ENCODE measurements at regions not wholly inside any gene's neighbourhood (a gene's known extent, or its start where the extent isn't known, plus 50 kb on each side); places are given as distances from the start of the nearest gene placed in this dataset.

GRCh38 chr20:60787276-60787675 lies 464.8 kb upstream of the CDH4 start:
- Histone ChIP-seq H3K9ac (no peak overlapping the region), H3K79me2 (ENCODE audit: insufficient read depth) (no peaks in the 10 kb centered on the region), H3K27me3 (ENCODE audit: insufficient read depth) (no peaks in the 10 kb centered on the region), H4K20me1 (ENCODE audit: insufficient read depth) (no peaks in the 10 kb centered on the region), H3K36me3 (replicated peaks in 1 of 2; ENCODE audit: control insufficient read depth in 1 of 2, insufficient read depth in 2 of 2, low read length in 1 of 2) (no peaks in the 10 kb centered on the region), H3K4me2 (no peak overlapping the region), H3K4me1 (ENCODE audit: control insufficient read depth in 1 of 2, insufficient read depth in 2 of 2, low read depth in 1 of 2, low read length in 1 of 2) (no peaks in the 10 kb centered on the region), H2AFZ (ENCODE audit: low read depth) (no peak overlapping the region), H3F3A (replicated peaks; ENCODE audit: insufficient read depth) (no peaks in the 10 kb centered on the region), H3K27ac (ENCODE audit: low read depth in 2 of 2, low read length in 1 of 2) (no peak overlapping the region), H3K4me3 (ENCODE audit: low read depth in 2 of 2, low read length in 1 of 2) (no peak overlapping the region), H3K9me2 (no peaks in the 10 kb centered on the region), H3K9me3 (no peaks in the 10 kb centered on the region)
- POLR2A ChIA-PET = no interaction called here
- CTCF ChIA-PET = no interaction called here
- DNase-seq = no peak
- no peak for TF ChIP-seq POLR2AphosphoS5 (IDR thresholded peaks at IDR 0.05; ENCODE audit: low read depth, low read length)
- TF ChIP-seq EP300 (IDR thresholded peaks at IDR 0.05; ENCODE audit: borderline replicate concordance in 1 of 2, low read depth in 1 of 2, low read length in 1 of 2) = no peak
- TF ChIP-seq FOSL2 (IDR thresholded peaks at IDR 0.05; ENCODE audit: borderline replicate concordance, low read depth) = no peak
- no peak for TF ChIP-seq FOXJ3 (CRISPR knock-in tag; IDR thresholded peaks at IDR 0.05)
- TF ChIP-seq MEF2A (IDR thresholded peaks at IDR 0.05; ENCODE audit: borderline replicate concordance, low read depth) = no peak
- no peak for TF ChIP-seq ZBTB33 (IDR thresholded peaks at IDR 0.05; ENCODE audit: borderline replicate concordance, low read depth)
- TF ChIP-seq SMC3 (IDR thresholded peaks at IDR 0.05; ENCODE audit: low read depth, low read length) = no peak
- 2% methylated on average over 4 of the region's 4 CpGs for WGBS (ENCODE audit: low lambda C conversion rate)

GRCh38 chr20:60788070-60788469 lies 464.0 kb upstream of the CDH4 start:
- ChIA-PET POLR2A (no interaction called here), CTCF (no interaction called here)
- Histone ChIP-seq H3K4me3 (ENCODE audit: low read depth in 2 of 2, low read length in 1 of 2) (no peak overlapping the region), H3K9me2 (no peaks in the 10 kb centered on the region), H3K9me3 (no peaks in the 10 kb centered on the region), H3F3A (replicated peaks; ENCODE audit: insufficient read depth) (no peaks in the 10 kb centered on the region), H4K20me1 (ENCODE audit: insufficient read depth) (no peaks in the 10 kb centered on the region), H3K27ac (ENCODE audit: low read depth in 2 of 2, low read length in 1 of 2) (no peak overlapping the region), H3K36me3 (replicated peaks in 1 of 2; ENCODE audit: control insufficient read depth in 1 of 2, insufficient read depth in 2 of 2, low read length in 1 of 2) (no peaks in the 10 kb centered on the region), H3K9ac (no peak overlapping the region), H2AFZ (ENCODE audit: low read depth) (no peak overlapping the region), H3K79me2 (ENCODE audit: insufficient read depth) (no peaks in the 10 kb centered on the region), H3K4me2 (no peak overlapping the region), H3K4me1 (ENCODE audit: control insufficient read depth in 1 of 2, insufficient read depth in 2 of 2, low read depth in 1 of 2, low read length in 1 of 2) (no peaks in the 10 kb centered on the region), H3K27me3 (ENCODE audit: insufficient read depth) (no peaks in the 10 kb centered on the region)
- no peak for DNase-seq
- 13% methylated on average over 3 of the region's 3 CpGs for WGBS (ENCODE audit: low lambda C conversion rate)
- TF ChIP-seq MEF2A (IDR thresholded peaks at IDR 0.05; ENCODE audit: borderline replicate concordance, low read depth) = no peak
- TF ChIP-seq FOXJ3 (CRISPR knock-in tag; IDR thresholded peaks at IDR 0.05) = no peak
- no peak for TF ChIP-seq EZH2phosphoT487 (IDR thresholded peaks at IDR 0.05; ENCODE audit: borderline replicate concordance, low read depth)
- no peak for TF ChIP-seq SIN3A (IDR thresholded peaks at IDR 0.05; ENCODE audit: borderline replicate concordance, low read depth, low read length)
- no peak for TF ChIP-seq ZBTB33 (IDR thresholded peaks at IDR 0.05; ENCODE audit: borderline replicate concordance, low read depth)
- no peak for TF ChIP-seq RFX5 (IDR thresholded peaks at IDR 0.05; ENCODE audit: low read length)
- TF ChIP-seq IRF3 (IDR thresholded peaks at IDR 0.05; ENCODE audit: low read depth, low read length) = no peak
- TF ChIP-seq REST (IDR thresholded peaks at IDR 0.05; ENCODE audit: low read depth, low read length) = no peak
- TF ChIP-seq FOSL2 (IDR thresholded peaks at IDR 0.05; ENCODE audit: borderline replicate concordance, low read depth) = no peak
- no peak for TF ChIP-seq MAX (IDR thresholded peaks at IDR 0.05; ENCODE audit: low read depth)
- TF ChIP-seq USF1 (IDR thresholded peaks at IDR 0.05; ENCODE audit: borderline replicate concordance, low read depth) = no peak
- TF ChIP-seq RCOR1 (IDR thresholded peaks at IDR 0.05; ENCODE audit: low read length) = no peak

Data from SK-N-SH (cell line).